B cell (primary cell): ENCODE measurements at regions not wholly inside any gene's neighbourhood (a gene's known extent, or its start where the extent isn't known, plus 50 kb on each side); places are given as distances from the start of the nearest gene placed in this dataset.

ENCODE experiments used
- ATAC-seq: fragments of 200-7000 bp; cut with Tn5 transposase; one replicate; pipeline ENCODE4 v1.10.0; 2021; ENCODE audit warnings: low read depth, mild to moderate bottlenecking, moderate number of reproducible peaks, moderate library complexity
- CTCF ChIA-PET: fragments of 350-600 bp; sonication (Branson Sonifier 250); formaldehyde crosslinking; loops from one replicate; lab custom pipeline; 2021; ENCODE audit warnings: antibody characterized with exemption, inconsistent platforms; lab: Charles Lee
- POLR2A ChIA-PET: fragments of 350-600 bp; sonication (Branson Sonifier 250); formaldehyde crosslinking; loops from one replicate; lab custom pipeline; 2021; ENCODE audit warnings: antibody characterized with exemption; lab: Charles Lee
- DNase-seq: peaks from one replicate; pipeline ENCODE4 v3.0.0; 2013
- H2AFZ ChIP-seq: 2 replicates; pipeline ENCODE4 v1.6.1; 2012; ENCODE audit warnings: mild to moderate bottlenecking, low read depth, low read length; ENCODE audit not compliant: insufficient read depth, poor library complexity, severe bottlenecking
- H3K27ac ChIP-seq, 2 donors: 1 replicate in 1 of 2; 2 replicates in 1 of 2; pipeline ENCODE4 v1.5.1; 2012 to 2013; ENCODE audit warnings: low read length in 2 of 2, mild to moderate bottlenecking in 2 of 2, moderate library complexity in 1 of 2
- H3K27me3 ChIP-seq, 4 experiments: fragments of 200-600 bp in 1 of 4; sonication (generic) in 1 of 4; replicated peaks in 1 of 4; 1 replicate in 2 of 4; 2 replicates in 2 of 4; pipeline versions ENCODE4 v1.6.1 to v1.7.0; 2013 to 2016; ENCODE audit warnings: low read length in 3 of 4, mild to moderate bottlenecking in 2 of 4, mixed read lengths in 1 of 4, moderate library complexity in 1 of 4; ENCODE audit not compliant: insufficient read depth in 4 of 4, control insufficient read depth in 3 of 4; ENCODE audit errors: control extremely low read depth in 1 of 4
- H3K36me3 ChIP-seq, 2 experiments: replicated peaks in 1 of 2; 1 replicate in 1 of 2; 2 replicates in 1 of 2; pipeline versions ENCODE4 v1.6.1 to v1.7.1; 2013; ENCODE audit warnings: low read length in 1 of 2; ENCODE audit not compliant: insufficient read depth in 2 of 2, control insufficient read depth in 1 of 2; ENCODE audit errors: control extremely low read depth in 1 of 2, extremely low read depth in 1 of 2
- H3K4me1 ChIP-seq, 2 donors: fragments of 200-600 bp in 1 of 2; sonication (generic) in 1 of 2; 1 replicate in 1 of 2; 2 replicates in 1 of 2; pipeline versions ENCODE4 v1.5.1 to v1.6.1; 2013 to 2017; ENCODE audit warnings: low read length in 2 of 2; ENCODE audit not compliant: control insufficient read depth in 2 of 2, insufficient read depth in 2 of 2
- H3K4me2 ChIP-seq: replicated peaks from 2 replicates; pipeline ENCODE3; 2012; ENCODE audit warnings: mild to moderate bottlenecking, low read depth, low read length; ENCODE audit not compliant: poor library complexity, severe bottlenecking
- H3K4me3 ChIP-seq, 5 experiments: fragments of 200-600 bp in 1 of 5; sonication (generic) in 1 of 5; 1 replicate in 3 of 5; 2 replicates in 2 of 5; pipeline versions ENCODE4 v1.5.1 to v1.7.0; 2011 to 2016; ENCODE audit warnings: low read length in 4 of 5, mild to moderate bottlenecking in 4 of 5, low read depth in 2 of 5, control low read depth in 1 of 5, moderate library complexity in 1 of 5; ENCODE audit not compliant: insufficient read depth in 1 of 5; ENCODE audit errors: control extremely low read depth in 1 of 5, extremely low read depth in 1 of 5
- H3K79me2 ChIP-seq: fragments of 200-600 bp; sonication (generic); one replicate; pipeline ENCODE4 v1.6.0; 2016; ENCODE audit warnings: low read length; ENCODE audit not compliant: control insufficient read depth, insufficient read depth
- H3K9ac ChIP-seq: fragments of 200-600 bp; sonication (generic); 2 replicates; pipeline ENCODE4 v1.6.1; 2017; ENCODE audit warnings: mild to moderate bottlenecking, low read length, moderate library complexity
- H3K9me3 ChIP-seq, 3 donors: one replicate each; pipeline versions ENCODE4 v1.6.1 to v1.7.1; 2013; ENCODE audit warnings: low read length in 2 of 3; ENCODE audit not compliant: control insufficient read depth in 2 of 3, insufficient read depth in 1 of 3; ENCODE audit errors: control extremely low read depth in 1 of 3
- H4K20me1 ChIP-seq: 2 replicates; pipeline ENCODE4 v1.6.0; 2012; ENCODE audit warnings: mild to moderate bottlenecking, low read length; ENCODE audit not compliant: insufficient read depth, control insufficient read depth, poor library complexity, severe bottlenecking
- H3K27ac Mint-ChIP-seq: one replicate; pipeline ENCODE4 v1.8.0; 2021; ENCODE audit warnings: mixed read lengths
- H3K27me3 Mint-ChIP-seq: one replicate; pipeline ENCODE4 v1.8.0; 2021; ENCODE audit warnings: mixed read lengths
- H3K4me1 Mint-ChIP-seq: one replicate; pipeline ENCODE4 v1.8.0; 2021; ENCODE audit warnings: mixed read lengths
- H3K4me3 Mint-ChIP-seq: one replicate; pipeline ENCODE4 v1.8.0; 2021; ENCODE audit warnings: mixed read lengths
- H3K9me3 Mint-ChIP-seq: one replicate; pipeline ENCODE4 v1.8.0; 2022; ENCODE audit warnings: mixed read lengths; ENCODE audit not compliant: insufficient read depth
- CTCF ChIP-seq: fragments of 200-600 bp; IDR thresholded peaks from one replicate; pipeline ENCODE4 v1.8.0; 2022; ENCODE audit warnings: antibody characterized with exemption, mild to moderate bottlenecking
- EZH2 ChIP-seq: IDR thresholded peaks from 2 replicates; pipeline ENCODE4 v1.6.1; 2012; ENCODE audit warnings: borderline replicate concordance, low read depth, mild to moderate bottlenecking, moderate library complexity, low read length; ENCODE audit not compliant: insufficient read depth, poor library complexity, severe bottlenecking
- WGBS: methylation state at CpG from one replicate; pipeline ENCODE4 v1.1.5; 2013; ENCODE audit warnings: missing lambda C conversion rate; ENCODE audit not compliant: insufficient coverage; 5-methylcytosine and 5-hydroxymethylcytosine counted together
- intact Hi-C: fragments of 100-400 bp; cut with micrococcal nuclease; formaldehyde crosslinking; loops from one replicate; pipeline ENCODE4 v1.10.0; 2022

GRCh38 chr4:44988011-44988410 is 261.7 kb upstream of the GNPDA2 start:
- Histone ChIP-seq H3K27ac (no peak overlapping the region), H3K4me3 (no peak overlapping the region), H3K79me2 (no peaks in the 10 kb centered on the region), H3K27me3 (no peaks in the 10 kb centered on the region), H3K9me3 (peaks cover 0 to 4% (median 0%) of the 10 kb centered on the region in 3 donors), H3K4me2 (no peak overlapping the region), H4K20me1 (no peaks in the 10 kb centered on the region), H3K4me1 (no peaks in the 10 kb centered on the region), H3K36me3 (no peaks in the 10 kb centered on the region), H2AFZ (no peak overlapping the region), H3K9ac (no peak overlapping the region)
- ChIA-PET CTCF (no interaction called here), POLR2A (no interaction called here)
- no peaks in the 10 kb centered on the region for H3K4me1 Mint-ChIP-seq
- intact Hi-C loops: no loop called here
- H3K27ac Mint-ChIP-seq: no peak overlapping the region
- peaks cover 2% of the 10 kb centered on the region for H3K9me3 Mint-ChIP-seq
- TF ChIP-seq EZH2 (no peak), CTCF (no peak)
- 57% methylated on average over 4 of the region's 5 CpGs for WGBS
- no peaks in the 10 kb centered on the region for H3K27me3 Mint-ChIP-seq
- DNase-seq: no peak
- H3K4me3 Mint-ChIP-seq: no peak overlapping the region
- no peak for ATAC-seq

- intact Hi-C loops: no loop called here
- no peaks in the 10 kb centered on the region for H3K79me2 ChIP-seq
- Mint-ChIP-seq H3K27me3 (no peaks in the 10 kb centered on the region), H3K27ac (no peak overlapping the region), H3K9me3 (peaks cover 2% of the 10 kb centered on the region), H3K4me1 (no peaks in the 10 kb centered on the region), H3K4me3 (no peak overlapping the region)
- no peak for ATAC-seq
- H3K9ac ChIP-seq: no peak overlapping the region
- POLR2A ChIA-PET: no interaction called here
- WGBS: 72% methylated on average over 3 of the region's 5 CpGs
- no peak overlapping the region for H2AFZ ChIP-seq
- H3K27me3 ChIP-seq: no peaks in the 10 kb centered on the region
- DNase-seq: no peak
- TF ChIP-seq CTCF (no peak), EZH2 (no peak)
- H3K4me3 ChIP-seq: no peak overlapping the region
- CTCF ChIA-PET: no interaction called here
- H3K36me3 ChIP-seq: no peaks in the 10 kb centered on the region
- H4K20me1 ChIP-seq: no peaks in the 10 kb centered on the region
- H3K27ac ChIP-seq: no peak overlapping the region
- H3K4me2 ChIP-seq: no peak overlapping the region
- H3K4me1 ChIP-seq: no peaks in the 10 kb centered on the region
- peaks cover 0 to 4% (median 0%) of the 10 kb centered on the region in 3 donors for H3K9me3 ChIP-seq
Observed at GRCh38 chr4:44985938-44986337, 259.6 kb upstream of the GNPDA2 start.
